Activated CD8-positive, alpha-beta T cell treated with anti-CD3 and anti-CD28 coated beads for 36 hours (primary cell): ENCODE measurements at regions not wholly inside any gene's neighbourhood (a gene's known extent, or its start where the extent isn't known, plus 50 kb on each side); places are given as distances from the start of the nearest gene placed in this dataset.

Experiments used
- ATAC-seq: fragments of 200-7000 bp; cut with Tn5 transposase; one replicate; pipeline ENCODE4 v1.10.0; 2021; ENCODE audit warnings: mild to moderate bottlenecking, moderate library complexity
- CTCF ChIA-PET: fragments of 350-600 bp; sonication (Branson Sonifier 250); formaldehyde crosslinking; loops from one replicate; lab custom pipeline; 2021; ENCODE audit warnings: antibody characterized with exemption; lab: Charles Lee
- POLR2A ChIA-PET: fragments of 350-600 bp; sonication (Branson Sonifier 250); formaldehyde crosslinking; loops from one replicate; lab custom pipeline; 2021; ENCODE audit warnings: antibody characterized with exemption; lab: Charles Lee
- DNase-seq: peaks from one replicate; pipeline ENCODE4 v3.0.0-alpha.2; 2020
- H3K27ac Mint-ChIP-seq: one replicate; pipeline ENCODE4 v1.8.0; 2021; ENCODE audit warnings: mild to moderate bottlenecking, mixed read lengths
- H3K27me3 Mint-ChIP-seq: one replicate; pipeline ENCODE4 v1.8.0; 2021; ENCODE audit warnings: mixed read lengths
- H3K36me3 Mint-ChIP-seq: one replicate; pipeline ENCODE4 v1.8.0; 2021; ENCODE audit warnings: low read depth, mixed read lengths
- H3K4me1 Mint-ChIP-seq: one replicate; pipeline ENCODE4 v1.8.0; 2021; ENCODE audit warnings: low read depth, mixed read lengths
- H3K4me3 Mint-ChIP-seq: one replicate; pipeline ENCODE4 v1.8.0; 2021; ENCODE audit warnings: mild to moderate bottlenecking, moderate library complexity, mixed read lengths
- H3K9me3 Mint-ChIP-seq: one replicate; pipeline ENCODE4 v1.8.0; 2021; ENCODE audit warnings: mixed read lengths
- CTCF ChIP-seq: fragments of 200-600 bp; IDR thresholded peaks from one replicate; pipeline ENCODE4 v1.8.0; 2022; ENCODE audit warnings: antibody characterized with exemption, mild to moderate bottlenecking
- intact Hi-C: fragments of 100-400 bp; cut with micrococcal nuclease; formaldehyde crosslinking; loops from one replicate; pipeline ENCODE4 v1.10.0; 2022

DNA sequence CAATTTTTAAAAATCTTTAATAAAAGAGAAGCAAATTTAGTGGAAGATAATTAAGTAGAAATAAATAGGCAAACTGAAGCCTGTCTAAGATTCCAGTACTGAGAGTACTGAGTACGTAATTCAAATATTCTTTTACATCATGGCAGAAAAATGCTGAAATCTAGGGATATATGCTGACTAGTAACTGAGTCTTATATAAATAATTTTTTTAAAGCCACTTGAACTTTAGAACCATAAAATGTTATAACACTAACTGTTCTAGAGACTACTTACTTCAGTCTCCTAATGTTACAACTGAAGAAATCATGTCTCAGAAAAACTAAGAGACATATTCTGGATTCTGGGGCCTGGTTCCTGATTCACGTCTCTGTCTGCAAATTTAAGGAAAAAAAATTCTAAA is 230.6 kb upstream of the PLEKHG7 start:
- H3K4me3 Mint-ChIP-seq: no peak overlapping the region
- H3K27ac Mint-ChIP-seq: no peak overlapping the region
- ChIA-PET POLR2A (no interaction called here), CTCF (no interaction called here)
- TF ChIP-seq CTCF: no peak
- H3K36me3 Mint-ChIP-seq: peaks cover 3% of the 10 kb centered on the region
- H3K9me3 Mint-ChIP-seq: peaks cover 8% of the 10 kb centered on the region
- H3K27me3 Mint-ChIP-seq: no peaks in the 10 kb centered on the region
- DNase-seq (no peak), ATAC-seq (no peak)
- H3K4me1 Mint-ChIP-seq: peaks cover 37% of the 10 kb centered on the region
- intact Hi-C loops: loop anchor here (5.0 kb wide), 1 partner anchor 70 kb away; no protein-coding TSS in a partner anchor

DNA sequence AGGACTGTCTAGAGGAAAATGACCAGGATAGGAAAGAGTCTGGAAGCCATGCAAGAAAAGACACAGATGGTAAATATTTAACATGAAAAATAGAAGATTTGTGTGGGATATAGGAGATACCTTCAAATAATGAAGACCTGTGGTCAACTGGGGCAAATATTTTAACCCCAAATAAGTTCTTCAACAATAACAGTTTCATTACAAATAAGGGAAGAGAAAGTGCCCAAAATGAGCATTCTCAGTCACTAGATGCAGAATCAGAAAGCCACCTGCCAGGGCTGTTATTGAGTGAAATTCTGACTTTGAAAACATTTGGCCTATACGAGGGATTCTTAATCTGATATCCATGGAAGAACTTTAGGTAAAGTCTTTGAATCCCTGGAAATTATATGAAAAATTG is 231.2 kb upstream of the PLEKHG7 start:
- H3K27me3 Mint-ChIP-seq: no peaks in the 10 kb centered on the region
- POLR2A ChIA-PET: no interaction called here
- H3K9me3 Mint-ChIP-seq: peaks cover 4% of the 10 kb centered on the region
- DNase-seq (no peak), ATAC-seq (no peak)
- H3K4me1 Mint-ChIP-seq: peaks cover 37% of the 10 kb centered on the region
- TF ChIP-seq CTCF: no peak
- H3K27ac Mint-ChIP-seq: no peak overlapping the region
- CTCF ChIA-PET: no interaction called here
- intact Hi-C loops: loop anchor here (5.0 kb wide), 1 partner anchor 69 kb away; no protein-coding TSS in a partner anchor
- peaks cover 3% of the 10 kb centered on the region for H3K36me3 Mint-ChIP-seq
- H3K4me3 Mint-ChIP-seq: no peak overlapping the region

GRCh38 chr12:92470608-92471021 is 232.2 kb upstream of the PLEKHG7 start:
- H3K27me3 Mint-ChIP-seq: no peaks in the 10 kb centered on the region
- peaks cover 37% of the 10 kb centered on the region for H3K4me1 Mint-ChIP-seq
- H3K9me3 Mint-ChIP-seq: peaks cover 2% of the 10 kb centered on the region
- ATAC-seq: peak; percentile 95
- CTCF ChIA-PET: interaction anchor here (0.7 to 1.3 kb wide), 3 partner anchors 28 to 33 kb away, joined by 3 read pairs; no protein-coding TSS in a partner anchor
- POLR2A ChIA-PET: no interaction called here
- intact Hi-C loops: loop anchor here (5.0 kb wide), 1 partner anchor 68 kb away; no protein-coding TSS in a partner anchor
- peaks cover 1% of the 10 kb centered on the region for H3K36me3 Mint-ChIP-seq
- no peak overlapping the region for H3K4me3 Mint-ChIP-seq
- peak overlapping the region; percentile 91 for H3K27ac Mint-ChIP-seq
- peak; percentile 78 for DNase-seq
- TF ChIP-seq CTCF: no peak

DNA sequence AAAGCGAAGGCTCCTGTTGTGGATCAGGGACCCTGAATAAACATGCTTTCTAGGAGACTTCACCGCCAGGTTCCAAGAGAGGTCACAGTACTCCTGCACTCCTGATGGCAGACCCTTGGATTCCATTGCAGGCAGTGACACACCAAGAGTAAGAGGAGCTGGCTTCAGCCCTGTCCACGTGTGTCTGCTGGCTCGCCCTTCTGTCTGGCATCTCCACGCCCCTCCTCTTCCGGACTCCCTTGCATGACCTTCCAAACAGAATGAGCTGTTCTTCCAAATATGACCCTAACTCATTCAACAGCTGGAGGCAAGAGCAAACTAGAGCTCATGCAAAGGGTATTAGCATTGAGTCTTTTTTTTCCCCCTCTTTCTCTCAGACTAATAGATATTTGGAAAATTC is 233.0 kb upstream of the PLEKHG7 start:
- DNase-seq: no peak
- TF ChIP-seq CTCF: no peak
- POLR2A ChIA-PET: interaction anchor here (1.1 kb wide), 1 partner anchor 81 kb away, joined by 3 read pairs; no protein-coding TSS in a partner anchor
- H3K4me1 Mint-ChIP-seq: peaks cover 37% of the 10 kb centered on the region
- H3K9me3 Mint-ChIP-seq: no peaks in the 10 kb centered on the region
- no peak overlapping the region for H3K27ac Mint-ChIP-seq
- no peak for ATAC-seq
- intact Hi-C loops: loop anchor here (5.0 kb wide), 1 partner anchor 68 kb away; no protein-coding TSS in a partner anchor
- H3K4me3 Mint-ChIP-seq: no peak overlapping the region
- no peaks in the 10 kb centered on the region for H3K27me3 Mint-ChIP-seq
- CTCF ChIA-PET: interaction anchor here (0.7 to 1.3 kb wide), 3 partner anchors 10 to 33 kb away, joined by 3 read pairs; no protein-coding TSS in a partner anchor
- H3K36me3 Mint-ChIP-seq: peaks cover 1% of the 10 kb centered on the region

GRCh38 chr12:92468358-92469020 is 234.3 kb upstream of the PLEKHG7 start:
- TF ChIP-seq CTCF: no peak
- peaks cover 1% of the 10 kb centered on the region for H3K36me3 Mint-ChIP-seq
- H3K9me3 Mint-ChIP-seq: no peaks in the 10 kb centered on the region
- no peak overlapping the region for H3K27ac Mint-ChIP-seq
- DNase-seq (no peak), ATAC-seq (no peak)
- intact Hi-C loops: no loop called here
- ChIA-PET CTCF (no interaction called here), POLR2A (no interaction called here)
- H3K4me1 Mint-ChIP-seq: peaks cover 39% of the 10 kb centered on the region
- H3K4me3 Mint-ChIP-seq: no peak overlapping the region
- H3K27me3 Mint-ChIP-seq: no peaks in the 10 kb centered on the region
